ENCODE measurements at regions not wholly inside any gene's neighbourhood (a gene's known extent, or its start where the extent isn't known, plus 50 kb on each side); places are given as distances from the start of the nearest gene placed in this dataset.

- no peak for TF ChIP-seq POLR2A (IDR thresholded peaks at IDR 0.05; ENCODE audit: low read depth, low read length)
- TF ChIP-seq POLR2AphosphoS5 (IDR thresholded peaks at IDR 0.05; ENCODE audit: low read depth, low read length): no peak
These were observed 520.0 kb downstream of the TXNL1 start for GRCh38 chr18:56118422-56118821.

Measured in GM12892 (cell line).